ENCODE measurements at regions not wholly inside any gene's neighbourhood (a gene's known extent, or its start where the extent isn't known, plus 50 kb on each side); places are given as distances from the start of the nearest gene placed in this dataset.

DNA sequence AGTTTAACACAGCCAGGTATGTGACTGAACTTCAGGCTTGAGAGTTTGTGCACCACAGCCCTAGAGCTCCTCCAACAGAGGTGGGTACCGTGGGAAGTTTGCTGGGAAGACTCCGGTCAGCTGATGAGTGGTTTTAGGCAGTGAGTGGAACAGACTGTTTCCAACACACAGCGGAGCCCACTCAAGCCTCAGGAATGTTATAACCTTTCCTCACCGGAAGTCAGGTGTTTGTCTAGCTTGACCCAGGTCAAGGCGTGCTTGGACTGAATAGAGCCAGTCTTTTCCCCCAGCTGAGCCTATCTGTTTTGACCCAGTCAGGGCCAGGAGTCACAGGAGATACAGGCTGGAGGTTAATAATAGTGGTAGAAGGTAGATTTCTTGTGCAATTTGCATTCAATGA lies 138.4 kb upstream of the PARP11 start:
- Histone ChIP-seq H3K4me3 (ENCODE audit: low read depth, low read length) (no peak overlapping the region), H3K36me3 (ENCODE audit: control insufficient read depth, insufficient read depth, low read length) (no peaks in the 10 kb centered on the region), H3K4me2 (ENCODE audit: low read length) (no peak overlapping the region), H2AFZ (peak overlapping the region; percentile 77), H3K4me1 (peaks cover 55% of the 10 kb centered on the region), H3K9ac (no peak overlapping the region), H3K27me3 (ENCODE audit: control insufficient read depth, insufficient read depth, low read length) (no peaks in the 10 kb centered on the region), H3K9me3 (ENCODE audit: control insufficient read depth, low read length) (no peaks in the 10 kb centered on the region), H3K79me2 (no peaks in the 10 kb centered on the region), H3K27ac (peak overlapping the region; percentile 94)
- TF ChIP-seq, protein P1, sequence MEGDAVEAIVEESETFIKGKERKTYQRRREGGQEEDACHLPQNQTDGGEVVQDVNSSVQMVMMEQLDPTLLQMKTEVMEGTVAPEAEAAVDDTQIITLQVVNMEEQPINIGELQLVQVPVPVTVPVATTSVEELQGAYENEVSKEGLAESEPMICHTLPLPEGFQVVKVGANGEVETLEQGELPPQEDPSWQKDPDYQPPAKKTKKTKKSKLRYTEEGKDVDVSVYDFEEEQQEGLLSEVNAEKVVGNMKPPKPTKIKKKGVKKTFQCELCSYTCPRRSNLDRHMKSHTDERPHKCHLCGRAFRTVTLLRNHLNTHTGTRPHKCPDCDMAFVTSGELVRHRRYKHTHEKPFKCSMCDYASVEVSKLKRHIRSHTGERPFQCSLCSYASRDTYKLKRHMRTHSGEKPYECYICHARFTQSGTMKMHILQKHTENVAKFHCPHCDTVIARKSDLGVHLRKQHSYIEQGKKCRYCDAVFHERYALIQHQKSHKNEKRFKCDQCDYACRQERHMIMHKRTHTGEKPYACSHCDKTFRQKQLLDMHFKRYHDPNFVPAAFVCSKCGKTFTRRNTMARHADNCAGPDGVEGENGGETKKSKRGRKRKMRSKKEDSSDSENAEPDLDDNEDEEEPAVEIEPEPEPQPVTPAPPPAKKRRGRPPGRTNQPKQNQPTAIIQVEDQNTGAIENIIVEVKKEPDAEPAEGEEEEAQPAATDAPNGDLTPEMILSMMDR (IDR thresholded peaks at IDR 0.05), result no peak

DNA sequence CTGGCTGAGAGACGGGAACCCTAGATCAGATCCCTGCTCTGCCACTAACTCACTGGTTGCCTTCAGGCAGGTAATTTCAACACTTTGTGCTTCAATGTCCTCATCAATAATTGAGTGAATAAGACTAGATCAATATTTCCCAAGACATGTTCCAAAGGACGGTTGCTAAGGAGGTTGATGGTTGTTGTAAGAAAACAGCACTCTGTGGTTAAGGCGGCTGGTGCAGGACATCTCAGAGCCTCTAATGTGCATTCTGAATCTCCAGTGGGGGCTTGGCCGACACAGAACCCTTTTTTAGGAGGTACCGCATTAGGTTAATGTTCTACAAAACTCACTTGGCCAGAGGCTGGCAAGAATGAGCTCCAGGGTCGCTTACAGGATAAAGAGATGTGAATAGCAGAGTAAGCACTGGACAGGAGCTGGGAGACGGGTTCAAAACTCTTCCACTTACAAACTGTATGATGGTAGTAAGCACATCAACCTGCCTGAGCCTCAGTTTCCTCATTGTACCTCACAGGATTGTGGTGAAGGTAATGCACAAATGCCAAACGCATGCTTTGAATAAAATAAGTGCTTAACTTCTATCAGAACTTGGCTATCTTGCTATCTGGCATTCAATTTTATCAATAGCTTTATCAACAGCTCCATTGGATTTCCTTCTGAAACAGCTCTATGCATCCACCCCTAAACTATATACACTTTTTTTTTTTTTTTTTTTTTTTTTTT lies 136.9 kb upstream of the PARP11 start:
- TF ChIP-seq, protein P1 (IDR thresholded peaks at IDR 0.05), result no peak
- Histone ChIP-seq H3K27ac (no peak overlapping the region), H3K27me3 (ENCODE audit: control insufficient read depth, insufficient read depth, low read length) (no peaks in the 10 kb centered on the region), H3K9ac (no peak overlapping the region), H3K79me2 (no peaks in the 10 kb centered on the region), H3K4me2 (ENCODE audit: low read length) (no peak overlapping the region), H3K36me3 (ENCODE audit: control insufficient read depth, insufficient read depth, low read length) (no peaks in the 10 kb centered on the region), H3K4me3 (ENCODE audit: low read depth, low read length) (no peak overlapping the region), H2AFZ (no peak overlapping the region), H3K9me3 (ENCODE audit: control insufficient read depth, low read length) (no peaks in the 10 kb centered on the region), H3K4me1 (peaks cover 42% of the 10 kb centered on the region)

DNA sequence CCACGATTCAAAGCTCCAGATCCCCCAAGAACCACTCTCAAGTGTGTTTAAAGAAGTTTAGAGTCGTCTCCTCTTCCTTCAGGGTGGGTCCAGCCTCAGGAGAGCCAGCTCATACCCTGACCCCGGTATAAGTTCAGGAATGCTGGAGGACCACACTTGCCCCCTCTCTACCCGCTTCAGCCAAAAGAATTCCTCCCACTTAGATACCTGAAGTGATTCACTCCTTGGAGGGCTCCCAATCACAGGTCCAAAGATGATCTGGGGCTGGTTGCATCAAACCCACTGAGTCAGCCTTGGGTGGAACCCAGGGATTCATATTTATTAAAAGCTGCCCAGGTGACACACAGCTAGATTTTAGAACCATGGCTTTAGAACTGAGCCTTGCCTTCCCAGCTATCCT lies 133.5 kb upstream of the PARP11 start:
- Histone ChIP-seq H3K4me2 (ENCODE audit: low read length) (no peak overlapping the region), H3K27ac (no peak overlapping the region)

DNA sequence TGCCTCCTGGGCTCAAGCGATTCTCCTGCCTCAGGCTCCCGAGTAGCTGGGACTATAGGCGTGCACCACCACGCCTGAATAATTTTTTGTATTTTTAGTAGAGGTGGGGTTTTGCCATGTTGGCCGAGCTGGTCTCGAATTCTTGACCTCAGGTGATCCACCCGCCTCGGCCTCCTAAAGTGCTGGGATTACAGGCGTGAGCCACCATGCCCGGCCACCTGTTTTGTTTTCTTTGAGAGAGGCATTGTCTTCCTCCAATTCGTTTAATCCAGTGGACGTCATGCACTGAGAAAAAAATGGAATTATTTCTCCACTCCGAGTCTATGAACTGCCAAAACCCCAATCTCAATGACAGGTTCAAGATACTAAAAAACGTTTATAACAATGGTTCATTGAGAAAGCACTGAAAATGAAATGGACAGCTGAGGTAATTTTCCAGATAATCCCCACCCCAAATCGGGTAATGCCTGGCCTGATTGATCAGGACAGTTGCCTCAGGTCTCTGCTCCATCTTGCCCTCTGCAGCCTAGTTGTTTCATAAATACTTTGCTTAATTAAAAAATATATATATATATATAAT lies 132.7 kb upstream of the PARP11 start:
- TF ChIP-seq, protein P1 (IDR thresholded peaks at IDR 0.05), result no peak
- Histone ChIP-seq H3K27me3 (ENCODE audit: control insufficient read depth, insufficient read depth, low read length) (no peaks in the 10 kb centered on the region), H3K79me2 (no peaks in the 10 kb centered on the region), H3K4me1 (peaks cover 28% of the 10 kb centered on the region), H2AFZ (no peak overlapping the region), H3K9ac (no peak overlapping the region), H3K4me3 (ENCODE audit: low read depth, low read length) (no peak overlapping the region), H3K9me3 (ENCODE audit: control insufficient read depth, low read length) (no peaks in the 10 kb centered on the region), H3K27ac (no peak overlapping the region), H3K36me3 (ENCODE audit: control insufficient read depth, insufficient read depth, low read length) (no peaks in the 10 kb centered on the region), H3K4me2 (ENCODE audit: low read length) (no peak overlapping the region)

More for the DNA sequence above, 133.5 kb upstream of the PARP11 start:
- Histone ChIP-seq H3K9ac (no peak overlapping the region), H3K4me1 (peaks cover 29% of the 10 kb centered on the region), H2AFZ (peak overlapping the region; percentile 50), H3K36me3 (ENCODE audit: control insufficient read depth, insufficient read depth, low read length) (no peaks in the 10 kb centered on the region), H3K4me3 (ENCODE audit: low read depth, low read length) (no peak overlapping the region), H3K9me3 (ENCODE audit: control insufficient read depth, low read length) (no peaks in the 10 kb centered on the region), H3K27me3 (ENCODE audit: control insufficient read depth, insufficient read depth, low read length) (no peaks in the 10 kb centered on the region), H3K79me2 (no peaks in the 10 kb centered on the region)
- TF ChIP-seq, protein P1 (IDR thresholded peaks at IDR 0.05), result no peak

DNA sequence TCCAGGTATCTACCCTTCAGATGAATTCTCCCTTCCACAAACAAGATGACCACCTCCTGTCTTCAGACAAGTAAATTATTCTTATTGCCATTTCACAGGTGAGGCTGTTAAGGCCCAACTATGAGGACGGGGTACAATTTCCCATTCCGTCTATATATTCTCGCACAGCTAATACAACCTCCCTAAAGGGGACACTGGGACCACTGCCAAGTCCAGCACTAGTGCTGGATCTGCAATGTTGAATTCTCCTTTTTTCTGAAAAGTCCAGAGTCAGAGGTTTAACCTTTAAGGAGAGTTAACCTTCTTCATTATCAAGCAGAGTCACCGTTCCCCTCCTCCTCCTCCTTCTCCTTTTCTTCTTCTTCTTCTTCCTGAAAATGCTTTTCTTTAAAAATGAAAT lies 130.4 kb upstream of the PARP11 start:
- H3K27ac ChIP-seq, result no peak overlapping the region
- no peaks in the 10 kb centered on the region for H3K79me2 ChIP-seq
- H3K9me3 ChIP-seq (ENCODE audit: control insufficient read depth, low read length), result no peaks in the 10 kb centered on the region
- H3K9ac ChIP-seq, result no peak overlapping the region
- TF ChIP-seq, protein P1 (IDR thresholded peaks at IDR 0.05), result no peak
- H3K27me3 ChIP-seq (ENCODE audit: control insufficient read depth, insufficient read depth, low read length), result no peaks in the 10 kb centered on the region
- H3K4me2 ChIP-seq (ENCODE audit: low read length), result no peak overlapping the region
- H3K4me3 ChIP-seq (ENCODE audit: low read depth, low read length), result no peak overlapping the region
- H3K4me1 ChIP-seq, result peaks cover 42% of the 10 kb centered on the region
- no peaks in the 10 kb centered on the region for H3K36me3 ChIP-seq (ENCODE audit: control insufficient read depth, insufficient read depth, low read length)
- no peak overlapping the region for H2AFZ ChIP-seq

Measured in parathyroid adenoma (tissue), 2 donors.